GM23338 (cell line): ENCODE measurements at regions not wholly inside any gene's neighbourhood (a gene's known extent, or its start where the extent isn't known, plus 50 kb on each side); places are given as distances from the start of the nearest gene placed in this dataset.

Experiments
- CREB1 ChIP-seq: fragments of 250-450 bp; sonication (Bioruptor Pico); IDR thresholded peaks from 2 replicates; pipeline ENCODE4 v1.5.0; 2020; ENCODE audit warnings: low read depth, mild to moderate bottlenecking, moderate library complexity
- EZH2phosphoT487 ChIP-seq: fragments of 200-600 bp; sonication (generic); IDR thresholded peaks from one replicate; pipeline ENCODE4 v1.8.1; 2018; ENCODE audit warnings: antibody characterized with exemption; ENCODE audit not compliant: unreplicated experiment
- JUNB ChIP-seq: IDR thresholded peaks from one replicate; pipeline ENCODE4 v1.6.1; 2016; ENCODE audit warnings: antibody characterized with exemption; ENCODE audit not compliant: unreplicated experiment
- POLR2AphosphoS5 ChIP-seq: IDR thresholded peaks from 2 replicates; pipeline ENCODE4 v1.6.1; 2016; ENCODE audit warnings: antibody characterized with exemption, low read depth
- STAT1 ChIP-seq: IDR thresholded peaks from one replicate; pipeline ENCODE4 v1.6.1; 2016; ENCODE audit warnings: antibody characterized with exemption; ENCODE audit not compliant: unreplicated experiment
- ZNF331 ChIP-seq: fragments of 250-450 bp; sonication (Bioruptor Pico); IDR thresholded peaks from 2 replicates; pipeline ENCODE4 v1.5.0; 2020; ENCODE audit warnings: low read depth, mild to moderate bottlenecking, moderate library complexity
- ZNF462 ChIP-seq: fragments of 250-450 bp; sonication (Bioruptor Pico); IDR thresholded peaks from 2 replicates; pipeline ENCODE4 v1.5.0; 2020; ENCODE audit warnings: mild to moderate bottlenecking, moderate library complexity
- TF ChIP-seq, protein P1 (sequence below): IDR thresholded peaks from one replicate; pipeline ENCODE4 v1.6.1; 2018; ENCODE audit warnings: antibody characterized with exemption; ENCODE audit not compliant: unreplicated experiment

- TF ChIP-seq ZNF462 (CRISPR knock-in tag) = no peak
- no peak for TF ChIP-seq JUNB
- TF ChIP-seq POLR2AphosphoS5 = no peak
- no peak for TF ChIP-seq EZH2phosphoT487
- TF ChIP-seq CREB1 = no peak
- TF ChIP-seq ZNF331 = no peak
- TF ChIP-seq STAT1 = no peak
- TF ChIP-seq, protein P1, sequence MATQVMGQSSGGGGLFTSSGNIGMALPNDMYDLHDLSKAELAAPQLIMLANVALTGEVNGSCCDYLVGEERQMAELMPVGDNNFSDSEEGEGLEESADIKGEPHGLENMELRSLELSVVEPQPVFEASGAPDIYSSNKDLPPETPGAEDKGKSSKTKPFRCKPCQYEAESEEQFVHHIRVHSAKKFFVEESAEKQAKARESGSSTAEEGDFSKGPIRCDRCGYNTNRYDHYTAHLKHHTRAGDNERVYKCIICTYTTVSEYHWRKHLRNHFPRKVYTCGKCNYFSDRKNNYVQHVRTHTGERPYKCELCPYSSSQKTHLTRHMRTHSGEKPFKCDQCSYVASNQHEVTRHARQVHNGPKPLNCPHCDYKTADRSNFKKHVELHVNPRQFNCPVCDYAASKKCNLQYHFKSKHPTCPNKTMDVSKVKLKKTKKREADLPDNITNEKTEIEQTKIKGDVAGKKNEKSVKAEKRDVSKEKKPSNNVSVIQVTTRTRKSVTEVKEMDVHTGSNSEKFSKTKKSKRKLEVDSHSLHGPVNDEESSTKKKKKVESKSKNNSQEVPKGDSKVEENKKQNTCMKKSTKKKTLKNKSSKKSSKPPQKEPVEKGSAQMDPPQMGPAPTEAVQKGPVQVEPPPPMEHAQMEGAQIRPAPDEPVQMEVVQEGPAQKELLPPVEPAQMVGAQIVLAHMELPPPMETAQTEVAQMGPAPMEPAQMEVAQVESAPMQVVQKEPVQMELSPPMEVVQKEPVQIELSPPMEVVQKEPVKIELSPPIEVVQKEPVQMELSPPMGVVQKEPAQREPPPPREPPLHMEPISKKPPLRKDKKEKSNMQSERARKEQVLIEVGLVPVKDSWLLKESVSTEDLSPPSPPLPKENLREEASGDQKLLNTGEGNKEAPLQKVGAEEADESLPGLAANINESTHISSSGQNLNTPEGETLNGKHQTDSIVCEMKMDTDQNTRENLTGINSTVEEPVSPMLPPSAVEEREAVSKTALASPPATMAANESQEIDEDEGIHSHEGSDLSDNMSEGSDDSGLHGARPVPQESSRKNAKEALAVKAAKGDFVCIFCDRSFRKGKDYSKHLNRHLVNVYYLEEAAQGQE = no peak
Observed at GRCh38 chr5:163889369-163889768, 383.9 kb downstream of the MAT2B start (continued).
